Heart right ventricle (tissue), 16 donors: ENCODE measurements at regions not wholly inside any gene's neighbourhood (a gene's known extent, or its start where the extent isn't known, plus 50 kb on each side); places are given as distances from the start of the nearest gene placed in this dataset.

Source experiments
- ATAC-seq, 8 donors: fragments of 200-7000 bp; cut with Tn5 transposase; one replicate each; pipeline ENCODE4 v1.9.1; 2020; ENCODE audit warnings: mild to moderate bottlenecking in 8 of 8, moderate library complexity in 8 of 8, moderate number of reproducible peaks in 1 of 8
- DNase-seq, 2 donors: peaks; one replicate each; pipeline ENCODE4 v3.0.0-alpha.2; 2020
- H3K27ac ChIP-seq, 10 donors: fragments of 200-600 bp; sonication (generic) in 2 of 10; one replicate each; pipeline versions ENCODE4 v1.5.0 to v1.8.0; 2020 to 2022; ENCODE audit warnings: mild to moderate bottlenecking in 3 of 10
- H3K27me3 ChIP-seq, 7 donors: fragments of 200-600 bp; one replicate each; pipeline ENCODE4 v1.8.0; 2021 to 2022; ENCODE audit warnings: mild to moderate bottlenecking in 2 of 7
- H3K36me3 ChIP-seq, 9 donors: fragments of 200-600 bp; sonication (generic) in 1 of 9; one replicate each; pipeline versions ENCODE4 v1.5.0 to v1.8.0; 2020 to 2022; ENCODE audit warnings: mild to moderate bottlenecking in 2 of 9
- H3K4me1 ChIP-seq, 9 donors: fragments of 200-600 bp; sonication (generic) in 1 of 9; one replicate each; pipeline versions ENCODE4 v1.5.0 to v1.8.0; 2020 to 2022; ENCODE audit warnings: mild to moderate bottlenecking in 4 of 9
- H3K4me3 ChIP-seq, 10 donors: fragments of 200-600 bp; sonication (generic) in 2 of 10; one replicate each; pipeline versions ENCODE4 v1.5.0 to v1.8.0; 2020 to 2022; ENCODE audit warnings: mild to moderate bottlenecking in 7 of 10, moderate library complexity in 2 of 10
- H3K9me3 ChIP-seq, 11 donors: fragments of 200-600 bp in 10 of 11; sonication (generic) in 2 of 11; one replicate each; pipeline versions ENCODE4 v1.5.0 to v1.8.0; 2013 to 2022; ENCODE audit warnings: mild to moderate bottlenecking in 2 of 11, control low read depth in 1 of 11, moderate library complexity in 1 of 11
- WGBS, 2 donors: extraction: QIAGEN DNeasy Blood & Tissue Kit; methylation state at CpG; one replicate each; pipeline ENCODE4 v1.1.7; 2013; ENCODE audit warnings: inconsistent platforms in 1 of 2; 5-methylcytosine and 5-hydroxymethylcytosine counted together
- intact Hi-C, 10 donors: fragments of 100-400 bp; cut with DNase I; formaldehyde crosslinking; loops; one replicate each; pipeline versions ENCODE4 v1.11.1 to v1.14.2; 2022
- TF ChIP-seq, protein P1 (sequence below), 9 donors: fragments of 200-600 bp; sonication (generic) in 2 of 9; IDR thresholded peaks; one replicate each; pipeline versions ENCODE4 v1.5.0 to v1.8.0; 2021 to 2022; ENCODE audit warnings: antibody characterized with exemption in 9 of 9, mild to moderate bottlenecking in 5 of 9, moderate library complexity in 1 of 9
- donor health status: Arrhythmogenic right ventricular cardiomyopathy.
- donor health status: ischemic (EF 13 %, LVEDD 7.1; RV severe dilation, severe dysfunction).
- donor health status: healthy with polysubstance abuse.
- donor health status: DM: no; HTN: yes; CAD: no.
- donor health status: DM: no; HTN: no; CAD: no.
- donor health status: ischemic (EF 25% LVEDD 6.9; RV normal size, moderate dysfunction).
- donor health status: ischemic (EF 25% LVEDD 5.7; RV mildly dilated, moderate dysfunction).
- donor health status: healthy.
- donor health status: DM: yes; HTN: yes; CAD: no.
- donor health status: Ischemic cardiomyopathy.
- donor health status: ischemic (EF 35%, LVEDD 5.7; RV mildly dilated, moderate dysfunction).
- donor health status: nonischemic (EF 11% LVEDD 7.7; RV severe dilation, severe dysfunction).
- donor health status: DM: yes; HTN: yes; CAD: no.
- donor health status: PGD.
- donor health status: ischemic (EF 29% LVEDD 5.4; RV normal size, mild dysfunction).
- donor health status: nonischemic (EF 23%, LVEDD 6.1; RV moderate dilation, normal function).

DNA sequence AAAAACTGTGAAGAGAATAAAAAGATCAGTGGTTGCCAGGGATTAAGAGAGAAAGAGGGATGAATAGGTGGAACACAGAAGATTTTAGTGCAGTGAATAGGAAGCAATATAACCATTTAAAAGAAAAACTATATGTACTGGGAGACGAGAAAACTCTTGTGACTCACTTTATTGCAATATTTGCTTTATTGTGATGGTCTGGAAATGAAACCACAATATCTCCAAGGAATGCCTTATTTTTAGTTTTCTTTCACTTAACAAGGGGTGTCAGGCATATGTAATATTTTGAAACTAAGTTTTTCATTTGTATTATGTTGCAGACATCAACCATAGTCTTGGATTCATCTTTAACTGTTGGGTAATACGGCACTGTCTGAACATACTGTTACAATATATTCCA, 1308.2 kb downstream of the PCDH9 start:
- intact Hi-C loops = loop anchor here in 1 of 10 donors (10.0 kb wide), 1 partner anchor 1303 kb away; no protein-coding TSS in a partner anchor
- Histone ChIP-seq H3K27ac (no peak overlapping the region), H3K4me3 (no peak overlapping the region), H3K27me3 (no peaks in the 10 kb centered on the region), H3K4me1 (peaks cover 0 to 4% (median 0%) of the 10 kb centered on the region in 9 donors), H3K36me3 (no peaks in the 10 kb centered on the region), H3K9me3 (no peaks in the 10 kb centered on the region)
- TF ChIP-seq, protein P1, sequence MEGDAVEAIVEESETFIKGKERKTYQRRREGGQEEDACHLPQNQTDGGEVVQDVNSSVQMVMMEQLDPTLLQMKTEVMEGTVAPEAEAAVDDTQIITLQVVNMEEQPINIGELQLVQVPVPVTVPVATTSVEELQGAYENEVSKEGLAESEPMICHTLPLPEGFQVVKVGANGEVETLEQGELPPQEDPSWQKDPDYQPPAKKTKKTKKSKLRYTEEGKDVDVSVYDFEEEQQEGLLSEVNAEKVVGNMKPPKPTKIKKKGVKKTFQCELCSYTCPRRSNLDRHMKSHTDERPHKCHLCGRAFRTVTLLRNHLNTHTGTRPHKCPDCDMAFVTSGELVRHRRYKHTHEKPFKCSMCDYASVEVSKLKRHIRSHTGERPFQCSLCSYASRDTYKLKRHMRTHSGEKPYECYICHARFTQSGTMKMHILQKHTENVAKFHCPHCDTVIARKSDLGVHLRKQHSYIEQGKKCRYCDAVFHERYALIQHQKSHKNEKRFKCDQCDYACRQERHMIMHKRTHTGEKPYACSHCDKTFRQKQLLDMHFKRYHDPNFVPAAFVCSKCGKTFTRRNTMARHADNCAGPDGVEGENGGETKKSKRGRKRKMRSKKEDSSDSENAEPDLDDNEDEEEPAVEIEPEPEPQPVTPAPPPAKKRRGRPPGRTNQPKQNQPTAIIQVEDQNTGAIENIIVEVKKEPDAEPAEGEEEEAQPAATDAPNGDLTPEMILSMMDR (IDR thresholded peaks at IDR 0.05) = no peak
- no peak for ATAC-seq
- 90 to 95% methylated on average over 2 of the region's 2 CpGs for WGBS, 2 donors
- DNase-seq = no peak

DNA sequence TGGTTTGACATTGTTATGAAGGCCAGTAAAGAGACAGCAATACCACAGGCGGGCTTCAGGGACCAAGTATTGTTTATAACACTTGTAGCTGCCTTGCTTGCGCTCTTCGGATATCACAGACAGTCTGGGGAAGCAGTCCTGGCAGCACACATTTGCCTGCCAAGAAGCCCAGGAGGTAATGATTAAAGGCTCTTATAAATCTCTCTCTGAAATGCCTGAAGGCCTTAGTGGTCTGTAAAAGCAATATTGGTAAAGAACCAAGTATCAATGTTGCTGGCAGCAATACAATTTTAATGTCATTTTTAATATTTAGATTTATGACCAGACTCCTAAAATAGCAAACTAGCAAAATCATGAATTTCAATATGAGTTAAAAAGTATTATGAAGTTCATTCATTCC, 1312.4 kb downstream of the PCDH9 start:
- H3K4me3 ChIP-seq = no peak overlapping the region
- H3K4me1 ChIP-seq = peaks cover 0 to 15% (median 0%) of the 10 kb centered on the region in 9 donors
- H3K27ac ChIP-seq = no peak overlapping the region
- H3K27me3 ChIP-seq = no peaks in the 10 kb centered on the region
- ATAC-seq (no peak), DNase-seq (no peak)
- H3K9me3 ChIP-seq = no peaks in the 10 kb centered on the region
- TF ChIP-seq, protein P1 (IDR thresholded peaks at IDR 0.05) = no peak
- intact Hi-C loops = no loop called here
- 71 to 75% methylated on average over 3 of the region's 3 CpGs for WGBS, 2 donors
- H3K36me3 ChIP-seq = no peaks in the 10 kb centered on the region

DNA sequence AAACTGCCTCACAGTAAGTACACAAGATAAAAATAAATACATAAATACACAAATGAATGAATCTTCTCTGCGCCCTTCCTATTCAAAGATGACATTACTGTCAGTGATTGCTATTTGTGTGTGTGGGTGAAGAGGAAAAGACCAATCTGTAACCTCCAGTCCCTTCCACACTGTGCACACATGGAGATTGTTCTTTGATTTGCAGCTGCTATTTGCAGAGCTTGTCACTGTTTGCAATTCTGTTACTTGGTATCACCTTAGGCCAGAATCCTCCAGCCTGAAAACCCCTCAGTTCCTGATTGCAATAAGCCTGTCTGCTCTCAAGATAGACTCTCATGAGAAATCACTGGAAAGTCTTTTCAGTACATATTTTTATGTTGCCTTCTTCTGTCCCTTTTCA, 1314.9 kb downstream of the PCDH9 start:
- intact Hi-C loops = no loop called here
- TF ChIP-seq, protein P1 (IDR thresholded peaks at IDR 0.05) = no peak

DNA sequence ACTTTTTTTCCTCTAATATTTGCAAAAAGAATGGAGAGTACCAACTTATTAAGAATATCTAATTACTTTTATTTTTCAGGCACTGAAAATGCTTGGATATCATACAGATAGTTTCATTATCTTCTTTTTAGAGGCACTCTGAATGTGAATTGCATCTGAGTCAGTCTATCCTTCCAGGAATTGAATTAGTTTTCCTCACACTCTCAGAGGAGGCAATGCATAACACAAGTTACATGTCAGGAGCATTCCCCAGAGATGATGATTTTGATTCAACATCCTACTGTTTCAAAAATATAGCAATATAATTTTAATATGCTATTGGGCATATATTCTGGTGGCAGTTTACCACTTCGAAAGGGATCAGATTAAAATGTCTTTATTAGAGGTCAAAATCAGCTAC, 1315.4 kb downstream of the PCDH9 start:
- H3K27me3 ChIP-seq = no peaks in the 10 kb centered on the region
- H3K27ac ChIP-seq = peak overlapping the region in 2 of 10 donors; percentile 29 to 42
- peaks cover 0 to 18% (median 4%) of the 10 kb centered on the region in 9 donors for H3K4me1 ChIP-seq
- H3K4me3 ChIP-seq = no peak overlapping the region
- peaks cover 0 to 13% (median 0%) of the 10 kb centered on the region in 11 donors for H3K9me3 ChIP-seq
- intact Hi-C loops = no loop called here
- ATAC-seq (no peak), DNase-seq (no peak)
- TF ChIP-seq, protein P1 (IDR thresholded peaks at IDR 0.05) = no peak
- WGBS, 2 donors = 74 to 77% methylated on average over 1 of the region's 1 CpG
- H3K36me3 ChIP-seq = no peaks in the 10 kb centered on the region

More for the DNA sequence above, 1314.9 kb downstream of the PCDH9 start:
- Histone ChIP-seq H3K27me3 (no peaks in the 10 kb centered on the region), H3K4me3 (no peak overlapping the region), H3K27ac (no peak overlapping the region), H3K9me3 (peaks cover 0 to 8% (median 0%) of the 10 kb centered on the region in 11 donors), H3K4me1 (peaks cover 0 to 18% (median 4%) of the 10 kb centered on the region in 9 donors), H3K36me3 (no peaks in the 10 kb centered on the region)
- DNase-seq = no peak
- WGBS, 2 donors = 85 to 97% methylated on average over 1 of the region's 1 CpG
- no peak for ATAC-seq
